ENCODE measurements at regions not wholly inside any gene's neighbourhood (a gene's known extent, or its start where the extent isn't known, plus 50 kb on each side); places are given as distances from the start of the nearest gene placed in this dataset.

DNA sequence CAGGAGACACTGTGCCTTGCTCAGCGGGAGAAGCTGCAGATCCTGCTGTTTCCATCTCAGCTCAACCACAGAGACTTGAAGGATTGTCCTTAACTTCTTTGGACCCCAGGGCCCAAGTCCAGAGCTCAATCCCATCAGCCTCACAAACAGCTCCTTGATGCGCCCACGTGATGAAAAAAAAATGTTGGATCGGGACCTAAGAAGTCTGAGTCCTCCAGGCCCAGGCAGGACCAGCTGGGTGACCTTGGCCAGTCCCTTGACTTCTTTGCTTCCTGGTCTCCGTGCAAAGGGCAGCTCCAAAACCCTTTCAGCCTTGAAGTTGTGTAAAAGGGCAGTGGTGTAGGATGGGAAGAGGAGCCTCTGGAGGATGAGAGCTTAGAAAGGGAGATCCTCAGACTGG, 175.5 kb downstream of the ZFP36L2 start:
- no peak for TF ChIP-seq FOXP2 (optimal IDR thresholded peaks at IDR 0.05; ENCODE audit: borderline replicate concordance, extremely low read depth, extremely low read length, insufficient read depth)
- no peak for TF ChIP-seq TAF1 (IDR thresholded peaks at IDR 0.05; ENCODE audit: borderline replicate concordance, insufficient read depth, low read length)
- TF ChIP-seq SIN3A (IDR thresholded peaks at IDR 0.05; ENCODE audit: borderline replicate concordance, insufficient read depth, low read length) = no peak
- TF ChIP-seq POLR2AphosphoS5 (IDR thresholded peaks at IDR 0.05; ENCODE audit: low read depth, low read length) = no peak
- TF ChIP-seq, protein P1, sequence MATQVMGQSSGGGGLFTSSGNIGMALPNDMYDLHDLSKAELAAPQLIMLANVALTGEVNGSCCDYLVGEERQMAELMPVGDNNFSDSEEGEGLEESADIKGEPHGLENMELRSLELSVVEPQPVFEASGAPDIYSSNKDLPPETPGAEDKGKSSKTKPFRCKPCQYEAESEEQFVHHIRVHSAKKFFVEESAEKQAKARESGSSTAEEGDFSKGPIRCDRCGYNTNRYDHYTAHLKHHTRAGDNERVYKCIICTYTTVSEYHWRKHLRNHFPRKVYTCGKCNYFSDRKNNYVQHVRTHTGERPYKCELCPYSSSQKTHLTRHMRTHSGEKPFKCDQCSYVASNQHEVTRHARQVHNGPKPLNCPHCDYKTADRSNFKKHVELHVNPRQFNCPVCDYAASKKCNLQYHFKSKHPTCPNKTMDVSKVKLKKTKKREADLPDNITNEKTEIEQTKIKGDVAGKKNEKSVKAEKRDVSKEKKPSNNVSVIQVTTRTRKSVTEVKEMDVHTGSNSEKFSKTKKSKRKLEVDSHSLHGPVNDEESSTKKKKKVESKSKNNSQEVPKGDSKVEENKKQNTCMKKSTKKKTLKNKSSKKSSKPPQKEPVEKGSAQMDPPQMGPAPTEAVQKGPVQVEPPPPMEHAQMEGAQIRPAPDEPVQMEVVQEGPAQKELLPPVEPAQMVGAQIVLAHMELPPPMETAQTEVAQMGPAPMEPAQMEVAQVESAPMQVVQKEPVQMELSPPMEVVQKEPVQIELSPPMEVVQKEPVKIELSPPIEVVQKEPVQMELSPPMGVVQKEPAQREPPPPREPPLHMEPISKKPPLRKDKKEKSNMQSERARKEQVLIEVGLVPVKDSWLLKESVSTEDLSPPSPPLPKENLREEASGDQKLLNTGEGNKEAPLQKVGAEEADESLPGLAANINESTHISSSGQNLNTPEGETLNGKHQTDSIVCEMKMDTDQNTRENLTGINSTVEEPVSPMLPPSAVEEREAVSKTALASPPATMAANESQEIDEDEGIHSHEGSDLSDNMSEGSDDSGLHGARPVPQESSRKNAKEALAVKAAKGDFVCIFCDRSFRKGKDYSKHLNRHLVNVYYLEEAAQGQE (IDR thresholded peaks at IDR 0.05; ENCODE audit: insufficient read depth in 1 of 2, low read depth in 2 of 2, low read length in 2 of 2) = no peak

DNA sequence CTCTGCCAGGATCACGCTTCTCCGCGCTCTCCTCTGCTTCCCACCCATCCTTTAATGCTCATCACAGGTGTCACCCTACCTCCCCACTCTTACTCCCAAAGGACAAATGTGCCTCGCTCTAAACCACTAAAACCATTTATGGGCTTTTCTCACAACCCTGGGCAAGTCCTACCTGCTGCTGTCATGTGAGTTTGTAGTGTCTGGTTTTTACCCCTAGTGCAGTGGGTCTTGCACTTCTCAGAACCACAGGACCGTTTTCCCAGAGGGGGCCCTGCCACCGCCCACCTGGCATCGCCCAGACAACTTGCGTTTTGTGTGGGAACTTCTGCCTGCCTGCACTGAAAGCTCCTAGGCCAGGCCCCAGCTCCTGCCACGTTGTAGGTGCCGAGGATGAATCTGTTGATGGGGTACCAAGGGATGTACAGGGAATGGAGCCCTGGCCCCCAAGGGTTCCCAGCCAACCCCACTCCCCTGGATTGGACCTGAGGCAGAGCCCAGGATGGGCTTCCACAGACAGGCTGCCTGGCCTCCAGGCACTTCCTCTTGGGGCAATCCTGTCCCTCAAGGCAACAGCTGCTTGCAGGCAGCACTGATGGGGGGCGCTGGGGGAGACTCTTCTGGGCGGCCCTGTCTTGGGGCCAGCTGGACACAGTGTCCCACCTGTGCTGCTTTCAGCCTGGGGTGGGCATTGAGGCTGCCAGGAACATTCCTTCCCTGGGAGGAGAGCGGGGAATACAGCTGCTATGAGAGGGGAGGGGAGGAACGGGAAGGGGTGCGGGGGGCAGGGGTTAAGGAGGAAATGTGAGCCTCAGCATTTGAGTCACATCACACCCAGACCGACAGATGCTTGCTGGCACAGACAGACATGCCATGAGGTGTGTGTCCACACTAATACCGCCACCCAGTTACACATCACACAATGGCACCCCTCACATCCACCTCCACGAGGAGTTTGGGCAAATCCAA, 176.3 kb downstream of the ZFP36L2 start:
- no peak for TF ChIP-seq FOXP2 (optimal IDR thresholded peaks at IDR 0.05; ENCODE audit: borderline replicate concordance, extremely low read depth, extremely low read length, insufficient read depth)
- TF ChIP-seq, protein P1 (IDR thresholded peaks at IDR 0.05; ENCODE audit: insufficient read depth in 1 of 2, low read depth in 2 of 2, low read length in 2 of 2) = no peak
- TF ChIP-seq TAF1 (IDR thresholded peaks at IDR 0.05; ENCODE audit: borderline replicate concordance, insufficient read depth, low read length) = no peak
- TF ChIP-seq SIN3A (IDR thresholded peaks at IDR 0.05; ENCODE audit: borderline replicate concordance, insufficient read depth, low read length) = no peak
- TF ChIP-seq POLR2AphosphoS5 (IDR thresholded peaks at IDR 0.05; ENCODE audit: low read depth, low read length) = no peak

DNA sequence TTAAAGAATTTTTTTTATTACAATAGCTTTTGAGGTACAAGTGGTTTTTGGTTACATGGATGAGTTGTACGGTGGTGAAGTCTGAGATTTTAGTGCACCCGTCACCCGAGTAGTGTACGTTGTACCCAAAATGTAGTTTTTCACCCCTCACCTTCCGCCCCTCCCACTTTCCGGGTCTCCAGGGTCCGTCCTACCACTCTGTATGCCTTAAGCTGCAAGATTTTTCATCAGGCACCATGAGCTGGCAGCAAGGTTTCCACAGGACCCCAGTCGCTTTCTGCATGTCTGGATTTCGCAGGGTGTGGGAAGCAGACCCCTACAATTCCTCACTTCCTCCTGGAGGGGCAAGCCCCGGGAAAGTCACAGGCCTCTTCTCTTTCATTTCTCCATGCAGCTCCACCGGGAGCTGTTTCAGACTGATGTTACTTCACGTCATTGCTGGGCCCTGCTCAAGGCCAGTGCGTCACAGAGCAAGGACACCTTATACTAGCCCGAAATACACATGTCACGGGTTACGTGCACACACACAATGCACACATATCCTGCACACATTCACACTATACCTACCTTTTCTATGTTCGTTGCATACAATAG, 179.1 kb downstream of the ZFP36L2 start:
- no peak for TF ChIP-seq SIN3A (IDR thresholded peaks at IDR 0.05; ENCODE audit: borderline replicate concordance, insufficient read depth, low read length)
- TF ChIP-seq TAF1 (IDR thresholded peaks at IDR 0.05; ENCODE audit: borderline replicate concordance, insufficient read depth, low read length) = no peak
- TF ChIP-seq POLR2AphosphoS5 (IDR thresholded peaks at IDR 0.05; ENCODE audit: low read depth, low read length) = no peak
- TF ChIP-seq, protein P1 (IDR thresholded peaks at IDR 0.05; ENCODE audit: insufficient read depth in 1 of 2, low read depth in 2 of 2, low read length in 2 of 2) = no peak
- no peak for TF ChIP-seq FOXP2 (optimal IDR thresholded peaks at IDR 0.05; ENCODE audit: borderline replicate concordance, extremely low read depth, extremely low read length, insufficient read depth)

- TF ChIP-seq SIN3A (IDR thresholded peaks at IDR 0.05; ENCODE audit: borderline replicate concordance, insufficient read depth, low read length) = no peak
- TF ChIP-seq TAF1 (IDR thresholded peaks at IDR 0.05; ENCODE audit: borderline replicate concordance, insufficient read depth, low read length) = no peak
- TF ChIP-seq POLR2AphosphoS5 (IDR thresholded peaks at IDR 0.05; ENCODE audit: low read depth, low read length) = no peak
- TF ChIP-seq, protein P1 (IDR thresholded peaks at IDR 0.05; ENCODE audit: insufficient read depth in 1 of 2, low read depth in 2 of 2, low read length in 2 of 2) = no peak
- TF ChIP-seq FOXP2 (optimal IDR thresholded peaks at IDR 0.05; ENCODE audit: borderline replicate concordance, extremely low read depth, extremely low read length, insufficient read depth) = no peak
Measured at GRCh38 chr2:43045866-43046265, 180.5 kb downstream of the ZFP36L2 start.

All from PFSK-1 (cell line).